HCT116 (cell line): ENCODE measurements at regions not wholly inside any gene's neighbourhood (a gene's known extent, or its start where the extent isn't known, plus 50 kb on each side); places are given as distances from the start of the nearest gene placed in this dataset.

ENCODE experiments used
- ATAC-seq: fragments of 200-7000 bp; cut with Tn5 transposase; 2 replicates; pipeline ENCODE4 v1.9.1; 2020; ENCODE audit warnings: mild to moderate bottlenecking, moderate library complexity
- BruUV-seq: library from RNA; stranded (reverse); fragments of 400-500 nt; replicated peaks from 2 replicates; lab custom pipeline; 2021; lab: Mats Ljungman, UMichigan
- CTCF ChIA-PET: fragments of 300-600 bp; sonication (Branson Sonifier 250); formaldehyde crosslinking; loops from one replicate; lab custom pipeline; 2021; ENCODE audit warnings: antibody characterized with exemption; lab: Charles Lee
- POLR2A ChIA-PET: fragments of 300-600, 350-600 bp; sonication (Branson Sonifier 250); formaldehyde crosslinking; loops from one replicate; lab custom pipeline; 2021; ENCODE audit warnings: antibody characterized with exemption; lab: Charles Lee
- RAD21 ChIA-PET, 2 experiments: fragments of 300-600 bp; sonication (Branson Sonifier 250); formaldehyde crosslinking; loops; one replicate each; lab custom pipeline; 2023; ENCODE audit warnings: low total read pairs in 2 of 2; ENCODE audit not compliant: uncharacterized antibody in 2 of 2, unreplicated experiment in 2 of 2, low non-redundant PET in 1 of 2; lab: Charles Lee
- DNase-seq: peaks from one replicate; pipeline ENCODE4 v3.0.0-alpha.2; 2010; ENCODE audit warnings: low read depth, low spot score
- H2AFZ ChIP-seq: fragments of 200-600 bp; shearing (Covaris generic), sonication (generic); 2 replicates; pipeline ENCODE4 v1.6.1; 2017; ENCODE audit warnings: low read depth, mixed run types, mixed read lengths, antibody characterized with exemption, low read length; ENCODE audit not compliant: poor library complexity, severe bottlenecking
- H3K27ac ChIP-seq: 2 replicates; pipeline ENCODE4 v1.5.1; 2012; ENCODE audit warnings: low read depth, low read length
- H3K27me3 ChIP-seq: fragments of 200-600 bp; sonication (generic); 2 replicates; pipeline ENCODE4 v1.6.1; 2016; ENCODE audit warnings: mixed run types, low read length, mixed read lengths; ENCODE audit not compliant: insufficient read depth
- H3K36me3 ChIP-seq, 2 experiments: fragments of 200-500 bp in 1 of 2; fragments of 200-600 bp in 1 of 2; sonication (Bioruptor generic) in 1 of 2; sonication (generic) in 1 of 2; 2 replicates each; pipeline versions ENCODE4 v1.5.1 to v1.6.1; 2014 to 2016; ENCODE audit warnings: low read length in 2 of 2, inconsistent platforms in 1 of 2, mixed read lengths in 1 of 2, mixed run types in 1 of 2; ENCODE audit not compliant: insufficient read depth in 2 of 2, control insufficient read depth in 1 of 2
- H3K4me1 ChIP-seq, 2 experiments: fragments of 200-600 bp in 1 of 2; sonication (generic) in 1 of 2; 2 replicates each; pipeline versions ENCODE4 v1.5.1 to v1.6.1; 2012 to 2017; ENCODE audit warnings: low read length in 2 of 2, inconsistent platforms in 1 of 2, mild to moderate bottlenecking in 1 of 2, mixed read lengths in 1 of 2, mixed run types in 1 of 2, moderate library complexity in 1 of 2; ENCODE audit not compliant: insufficient read depth in 2 of 2, control insufficient read depth in 1 of 2
- H3K4me2 ChIP-seq: fragments of 200-600 bp; sonication (generic); 2 replicates; pipeline ENCODE4 v1.6.1; 2017; ENCODE audit warnings: mixed run types, low read length, mixed read lengths
- H3K4me3 ChIP-seq, 2 experiments: fragments of 200-600 bp in 1 of 2; sonication (generic) in 1 of 2; replicated peaks in 1 of 2; 2 replicates each; pipeline ENCODE4 v1.5.1; 2011 to 2016; ENCODE audit warnings: low read length in 2 of 2, control low read depth in 1 of 2, low read depth in 1 of 2, mild to moderate bottlenecking in 1 of 2, mixed read lengths in 1 of 2, mixed run types in 1 of 2
- H3K79me2 ChIP-seq: fragments of 200-600 bp; sonication (generic); 2 replicates; pipeline ENCODE4 v1.6.1; 2017; ENCODE audit warnings: mild to moderate bottlenecking, mixed run types, low read length, moderate library complexity, mixed read lengths; ENCODE audit not compliant: insufficient read depth
- H3K9ac ChIP-seq: fragments of 200-600 bp; sonication (generic); 2 replicates; pipeline ENCODE4 v1.6.1; 2016; ENCODE audit warnings: low read length, mixed read lengths
- H3K9me2 ChIP-seq: fragments of 200-600 bp; sonication (generic), shearing (Covaris generic); 2 replicates; pipeline ENCODE4 v1.6.1; 2017; ENCODE audit warnings: mixed run types, mild to moderate bottlenecking, moderate library complexity; ENCODE audit not compliant: insufficient read depth
- H3K9me3 ChIP-seq, 2 experiments: fragments of 200-500 bp in 1 of 2; fragments of 200-600 bp in 1 of 2; sonication (Bioruptor generic) in 1 of 2; sonication (generic) in 1 of 2; 2 replicates each; pipeline ENCODE4 v1.6.1; 2014 to 2017; ENCODE audit warnings: low read length in 2 of 2, mixed read lengths in 2 of 2, inconsistent platforms in 1 of 2, low read depth in 1 of 2, mild to moderate bottlenecking in 1 of 2, mixed run types in 1 of 2, moderate library complexity in 1 of 2; ENCODE audit not compliant: control insufficient read depth in 1 of 2, insufficient read depth in 1 of 2
- H4K20me1 ChIP-seq: fragments of 200-600 bp; sonication (generic), shearing (Covaris generic); 2 replicates; pipeline ENCODE4 v1.6.1; 2017; ENCODE audit warnings: mixed run types, mild to moderate bottlenecking, moderate library complexity; ENCODE audit not compliant: insufficient read depth
- CBX3 ChIP-seq: IDR thresholded peaks from 2 replicates; pipeline ENCODE4 v1.6.1; 2012; ENCODE audit warnings: low read depth
- EGR1 ChIP-seq: IDR thresholded peaks from 2 replicates; pipeline ENCODE4 v1.6.1; 2012; ENCODE audit warnings: low read depth
- ELF1 ChIP-seq: IDR thresholded peaks from 2 replicates; pipeline ENCODE4 v1.6.1; 2012; ENCODE audit warnings: low read depth, borderline replicate concordance
- EZH2 ChIP-seq: fragments of 200-600 bp; sonication (generic); IDR thresholded peaks from 2 replicates; pipeline ENCODE4 v1.6.1; 2017; ENCODE audit warnings: antibody characterized with exemption, mixed run types
- JUND ChIP-seq: IDR thresholded peaks from 2 replicates; pipeline ENCODE4 v1.6.1; 2012
- POLR2A ChIP-seq: IDR thresholded peaks from 2 replicates; pipeline ENCODE4 v1.7.0; 2011; ENCODE audit warnings: borderline replicate concordance; ENCODE audit not compliant: insufficient read depth, insufficient read length; ENCODE audit errors: extremely low read depth
- POLR2AphosphoS5 ChIP-seq: IDR thresholded peaks from 2 replicates; pipeline ENCODE4 v1.6.1; 2011; ENCODE audit warnings: mild to moderate bottlenecking, low read depth, low read length, moderate library complexity
- RAD21 ChIP-seq: IDR thresholded peaks from 2 replicates; pipeline ENCODE4 v1.6.1; 2012; ENCODE audit warnings: low read depth, mild to moderate bottlenecking
- REST ChIP-seq: IDR thresholded peaks from 2 replicates; pipeline ENCODE4 v1.6.1; 2012; ENCODE audit warnings: low read depth
- SIN3A ChIP-seq: IDR thresholded peaks from 2 replicates; pipeline ENCODE4 v1.6.1; 2012; ENCODE audit warnings: low read depth
- SRF ChIP-seq: IDR thresholded peaks from 2 replicates; pipeline ENCODE4 v1.6.1; 2012; ENCODE audit warnings: low read depth
- TCF7L2 ChIP-seq: IDR thresholded peaks from 2 replicates; pipeline ENCODE4 v1.7.0; 2011; ENCODE audit warnings: borderline replicate concordance, inconsistent platforms; ENCODE audit not compliant: insufficient read depth, insufficient read length; ENCODE audit errors: extremely low read depth
- YY1 ChIP-seq: IDR thresholded peaks from 2 replicates; pipeline ENCODE4 v1.6.1; 2011; ENCODE audit warnings: low read length, low read depth, moderate library complexity, mild to moderate bottlenecking; ENCODE audit not compliant: insufficient replicate concordance; ENCODE audit errors: extremely low read depth
- ZNF274 ChIP-seq: fragments of 200-500 bp; sonication (Bioruptor generic); IDR thresholded peaks from 2 replicates; pipeline ENCODE4 v1.6.1; 2014; ENCODE audit warnings: mild to moderate bottlenecking, low read depth, low read length, inconsistent platforms
- intact Hi-C: fragments of 100-400 bp; cut with micrococcal nuclease; formaldehyde crosslinking; loops from 2 replicates; pipeline ENCODE4 v1.10.0; 2022
- TF ChIP-seq, protein P1 (sequence below): IDR thresholded peaks from 2 replicates; pipeline ENCODE4 v1.6.1; 2012
- TF ChIP-seq, protein P2 (sequence below): IDR thresholded peaks from 2 replicates; pipeline ENCODE4 v1.6.1; 2012

DNA sequence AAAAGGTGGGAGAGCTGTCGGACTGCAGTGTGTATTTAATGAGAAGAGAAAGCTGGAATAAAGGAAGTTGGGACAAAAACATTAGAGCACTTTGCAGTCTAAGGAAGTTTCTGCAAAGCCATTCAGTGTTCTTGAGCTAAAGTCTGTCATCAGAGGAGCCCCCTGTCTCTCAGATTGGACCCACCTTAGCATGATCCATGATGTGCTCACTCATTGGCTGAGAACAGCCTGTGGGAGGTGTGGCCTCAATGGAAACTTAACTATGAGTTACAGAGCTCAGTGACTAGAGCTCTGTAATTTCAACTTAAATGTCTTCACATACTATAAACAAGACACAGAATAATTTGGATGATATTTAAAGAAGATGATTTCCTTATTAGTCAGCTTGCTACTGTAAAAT, 437.0 kb downstream of the BTBD3 start:
- no peak overlapping the region for H3K27ac ChIP-seq
- RAD21 ChIA-PET: no interaction called here
- POLR2A ChIA-PET: no interaction called here
- TF ChIP-seq EZH2: no peak
- no peak for TF ChIP-seq SIN3A
- TF ChIP-seq, protein P1, sequence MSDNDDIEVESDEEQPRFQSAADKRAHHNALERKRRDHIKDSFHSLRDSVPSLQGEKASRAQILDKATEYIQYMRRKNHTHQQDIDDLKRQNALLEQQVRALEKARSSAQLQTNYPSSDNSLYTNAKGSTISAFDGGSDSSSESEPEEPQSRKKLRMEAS: no peak
- no peak for TF ChIP-seq JUND
- TF ChIP-seq REST: no peak
- TF ChIP-seq ZNF274: no peak
- no peak for TF ChIP-seq RAD21
- no peak for TF ChIP-seq POLR2A
- TF ChIP-seq TCF7L2: no peak
- TF ChIP-seq YY1: no peak
- TF ChIP-seq SRF: no peak
- no peak for TF ChIP-seq POLR2AphosphoS5
- no peak for TF ChIP-seq EGR1
- no peak for TF ChIP-seq CBX3
- TF ChIP-seq ELF1: no peak
- TF ChIP-seq, protein P2, sequence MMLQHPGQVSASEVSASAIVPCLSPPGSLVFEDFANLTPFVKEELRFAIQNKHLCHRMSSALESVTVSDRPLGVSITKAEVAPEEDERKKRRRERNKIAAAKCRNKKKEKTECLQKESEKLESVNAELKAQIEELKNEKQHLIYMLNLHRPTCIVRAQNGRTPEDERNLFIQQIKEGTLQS: no peak
- no peak overlapping the region for H3K4me3 ChIP-seq
- no peaks in the 10 kb centered on the region for H3K79me2 ChIP-seq
- H3K27me3 ChIP-seq: no peaks in the 10 kb centered on the region
- intact Hi-C loops: no loop called here
- CTCF ChIA-PET: no interaction called here
- no peak overlapping the region for H3K9ac ChIP-seq
- H2AFZ ChIP-seq: no peak overlapping the region
- no peaks in the 10 kb centered on the region for H3K36me3 ChIP-seq
- no peak overlapping the region for H3K4me2 ChIP-seq
- no peaks in the 10 kb centered on the region for H4K20me1 ChIP-seq
- no TSS peak for BruUV-seq
- H3K9me2 ChIP-seq: no peaks in the 10 kb centered on the region
- ATAC-seq (no peak), DNase-seq (no peak)
- peaks cover 21 to 31% of the 10 kb centered on the region in 2 experiments; a peak in 2 of 4 replicates for H3K9me3 ChIP-seq
- no peaks in the 10 kb centered on the region for H3K4me1 ChIP-seq
